ENCODE measurements at regions not wholly inside any gene's neighbourhood (a gene's known extent, or its start where the extent isn't known, plus 50 kb on each side); places are given as distances from the start of the nearest gene placed in this dataset.

GRCh38 chr4:157678478-157678877, 457.9 kb downstream of the GRIA2 start:
- H3K4me3 ChIP-seq (replicated peaks; ENCODE audit: low read depth, low read length), result no peak overlapping the region
- TF ChIP-seq CTCF (IDR thresholded peaks at IDR 0.05; ENCODE audit: low read depth, low read length, missing control alignments), result no peak
- DNase-seq (ENCODE audit: extremely low read depth, low read depth), result no peak

GRCh38 chr4:157674699-157675098, 454.2 kb downstream of the GRIA2 start:
- no peak for TF ChIP-seq CTCF (IDR thresholded peaks at IDR 0.05; ENCODE audit: low read depth, low read length, missing control alignments)
- no peak for DNase-seq (ENCODE audit: extremely low read depth, low read depth)
- H3K4me3 ChIP-seq (replicated peaks; ENCODE audit: low read depth, low read length), result no peak overlapping the region

GRCh38 chr4:157667836-157668235, 447.3 kb downstream of the GRIA2 start:
- DNase-seq (ENCODE audit: extremely low read depth, low read depth), result no peak
- TF ChIP-seq CTCF (IDR thresholded peaks at IDR 0.05; ENCODE audit: low read depth, low read length, missing control alignments), result no peak
- H3K4me3 ChIP-seq (replicated peaks; ENCODE audit: low read depth, low read length), result no peak overlapping the region

- no peak for TF ChIP-seq CTCF (IDR thresholded peaks at IDR 0.05; ENCODE audit: low read depth, low read length, missing control alignments)
- no peak for DNase-seq (ENCODE audit: extremely low read depth, low read depth)
- no peak overlapping the region for H3K4me3 ChIP-seq (replicated peaks; ENCODE audit: low read depth, low read length)
These were observed 444.2 kb downstream of the GRIA2 start for GRCh38 chr4:157664726-157665125.

GRCh38 chr4:157655096-157655809, 434.7 kb downstream of the GRIA2 start:
- no peak for TF ChIP-seq CTCF (IDR thresholded peaks at IDR 0.05; ENCODE audit: low read depth, low read length, missing control alignments)
- no peak for DNase-seq (ENCODE audit: extremely low read depth, low read depth)

GRCh38 chr4:157643257-157643656, 422.7 kb downstream of the GRIA2 start:
- TF ChIP-seq CTCF (IDR thresholded peaks at IDR 0.05; ENCODE audit: low read depth, low read length, missing control alignments), result no peak

More at GRCh38 chr4:157655096-157655809, 434.7 kb downstream of the GRIA2 start:
- H3K4me3 ChIP-seq (replicated peaks; ENCODE audit: low read depth, low read length), result no peak overlapping the region

GRCh38 chr4:157634057-157634456, 413.5 kb downstream of the GRIA2 start:
- no peak for DNase-seq (ENCODE audit: extremely low read depth, low read depth)
- no peak for TF ChIP-seq CTCF (IDR thresholded peaks at IDR 0.05; ENCODE audit: low read depth, low read length, missing control alignments)

More at GRCh38 chr4:157643257-157643656, 422.7 kb downstream of the GRIA2 start:
- DNase-seq (ENCODE audit: extremely low read depth, low read depth), result no peak
- H3K4me3 ChIP-seq (replicated peaks; ENCODE audit: low read depth, low read length), result no peak overlapping the region

More at GRCh38 chr4:157634057-157634456, 413.5 kb downstream of the GRIA2 start:
- no peak overlapping the region for H3K4me3 ChIP-seq (replicated peaks; ENCODE audit: low read depth, low read length)

All from HFF-Myc (cell line).